Prostate gland (tissue), 2 donors: ENCODE measurements at regions not wholly inside any gene's neighbourhood (a gene's known extent, or its start where the extent isn't known, plus 50 kb on each side); places are given as distances from the start of the nearest gene placed in this dataset.

Experiments
- CTCF ChIP-seq, 4 experiments: fragments of 200-600 bp in 2 of 4; fragments of 450-650 bp in 2 of 4; sonication (generic) in 2 of 4; IDR thresholded peaks; 1 replicate in 3 of 4; 2 replicates in 1 of 4; pipeline ENCODE4 v1.5.1; 2016 to 2019; ENCODE audit warnings: antibody characterized with exemption in 4 of 4, mild to moderate bottlenecking in 2 of 4, moderate library complexity in 2 of 4
- POLR2A ChIP-seq: fragments of 450-650 bp; IDR thresholded peaks from one replicate; pipeline ENCODE4 v1.6.1; 2016; ENCODE audit warnings: antibody characterized with exemption, mild to moderate bottlenecking
- POLR2AphosphoS5 ChIP-seq: sonication (generic); formaldehyde crosslinking; IDR thresholded peaks from one replicate; pipeline ENCODE4 v1.6.1; 2017; ENCODE audit warnings: antibody characterized with exemption

DNA sequence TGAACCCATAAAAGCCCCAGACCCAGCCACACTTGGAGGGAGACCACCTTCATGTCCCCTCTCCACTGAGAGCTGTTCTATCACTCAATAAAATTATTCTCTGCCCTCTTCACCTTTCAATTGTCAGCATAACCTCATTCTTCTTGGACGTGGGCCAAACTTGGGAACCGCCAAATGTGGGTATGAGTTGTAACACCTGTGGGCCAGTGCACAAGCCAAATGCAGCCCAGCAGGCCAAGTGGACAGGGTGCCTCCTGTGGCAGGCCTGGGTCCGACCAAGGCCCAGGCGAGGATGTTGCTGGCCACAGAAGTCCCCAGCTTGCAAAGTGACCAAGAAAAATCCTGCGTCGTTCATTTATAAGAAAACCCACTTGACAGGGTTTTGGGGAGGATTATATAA lies 621.2 kb downstream of the METTL15 start:
- TF ChIP-seq POLR2A (no peak), POLR2AphosphoS5 (no peak), CTCF (IDR thresholded peaks at IDR 0.05) (no peak)
